Body of pancreas (tissue), 4 donors: ENCODE measurements at regions not wholly inside any gene's neighbourhood (a gene's known extent, or its start where the extent isn't known, plus 50 kb on each side); places are given as distances from the start of the nearest gene placed in this dataset.
"Not testable (repeated sequence)": the region's sequence is repeated elsewhere in the genome, so short reads cannot be mapped to it uniquely, and the experiment has no call there.

Source experiments
- POLR2A ChIP-seq, 3 donors: fragments of 450-650 bp; IDR thresholded peaks; one replicate each; pipeline ENCODE4 v1.6.1; 2016; ENCODE audit warnings: antibody characterized with exemption in 3 of 3, mild to moderate bottlenecking in 2 of 3
- TF ChIP-seq, protein P1 (sequence below), 7 experiments: fragments of 450-650 bp in 4 of 7; fragments of 200-600 bp in 3 of 7; sonication (generic) in 3 of 7; IDR thresholded peaks; one replicate each; pipeline ENCODE4 v1.5.1; 2016 to 2019; ENCODE audit warnings: antibody characterized with exemption in 7 of 7

DNA sequence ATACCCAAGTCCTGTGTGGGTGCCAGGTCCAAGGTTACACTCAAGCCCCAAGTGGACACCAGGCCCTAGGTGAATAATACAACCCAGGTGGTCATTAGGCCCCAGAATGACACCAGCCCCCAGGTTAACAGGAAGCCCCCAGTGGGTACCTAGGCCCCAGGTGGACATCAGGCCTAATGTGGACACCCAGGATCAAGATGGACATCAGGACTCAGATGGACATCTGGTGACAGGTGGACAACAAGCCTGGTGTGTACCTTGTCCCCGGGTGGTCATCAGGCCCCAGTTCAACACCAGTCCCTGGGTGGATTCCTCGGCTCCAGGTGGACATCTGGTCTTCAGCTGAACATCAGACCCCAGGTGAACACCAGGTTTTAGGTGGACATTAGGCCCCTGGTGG lies 1485.4 kb upstream of the TPTE start:
- TF ChIP-seq, protein P1, sequence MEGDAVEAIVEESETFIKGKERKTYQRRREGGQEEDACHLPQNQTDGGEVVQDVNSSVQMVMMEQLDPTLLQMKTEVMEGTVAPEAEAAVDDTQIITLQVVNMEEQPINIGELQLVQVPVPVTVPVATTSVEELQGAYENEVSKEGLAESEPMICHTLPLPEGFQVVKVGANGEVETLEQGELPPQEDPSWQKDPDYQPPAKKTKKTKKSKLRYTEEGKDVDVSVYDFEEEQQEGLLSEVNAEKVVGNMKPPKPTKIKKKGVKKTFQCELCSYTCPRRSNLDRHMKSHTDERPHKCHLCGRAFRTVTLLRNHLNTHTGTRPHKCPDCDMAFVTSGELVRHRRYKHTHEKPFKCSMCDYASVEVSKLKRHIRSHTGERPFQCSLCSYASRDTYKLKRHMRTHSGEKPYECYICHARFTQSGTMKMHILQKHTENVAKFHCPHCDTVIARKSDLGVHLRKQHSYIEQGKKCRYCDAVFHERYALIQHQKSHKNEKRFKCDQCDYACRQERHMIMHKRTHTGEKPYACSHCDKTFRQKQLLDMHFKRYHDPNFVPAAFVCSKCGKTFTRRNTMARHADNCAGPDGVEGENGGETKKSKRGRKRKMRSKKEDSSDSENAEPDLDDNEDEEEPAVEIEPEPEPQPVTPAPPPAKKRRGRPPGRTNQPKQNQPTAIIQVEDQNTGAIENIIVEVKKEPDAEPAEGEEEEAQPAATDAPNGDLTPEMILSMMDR (IDR thresholded peaks at IDR 0.05), result not testable (repeated sequence)
- TF ChIP-seq POLR2A (IDR thresholded peaks at IDR 0.05), result not testable (repeated sequence)
